D341Med (cell line): ENCODE measurements at regions not wholly inside any gene's neighbourhood (a gene's known extent, or its start where the extent isn't known, plus 50 kb on each side); places are given as distances from the start of the nearest gene placed in this dataset.

Experiments used
- DNase-seq: peaks from one replicate; pipeline ENCODE4 v3.0.0; 2012; ENCODE audit warnings: low spot score

DNA sequence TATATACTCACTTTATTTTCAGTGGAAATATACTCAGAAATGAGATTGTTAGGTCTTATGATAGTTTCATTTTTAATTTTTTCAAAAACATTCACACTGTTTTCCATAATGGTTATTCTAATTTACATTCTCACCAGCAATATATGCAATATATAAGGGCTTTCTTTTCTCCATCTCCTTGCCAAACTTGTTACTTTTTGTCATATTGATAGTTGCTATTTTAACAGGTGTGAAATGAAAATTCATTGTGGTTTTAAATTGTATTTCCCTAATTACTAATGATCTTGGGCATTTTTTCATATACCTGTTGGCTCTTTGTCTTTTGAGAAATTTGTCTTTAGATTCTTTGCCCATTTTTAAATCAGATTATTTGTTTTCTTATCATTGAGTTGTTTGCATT lies 325.2 kb downstream of the DIPK2A start:
- no peak for DNase-seq

DNA sequence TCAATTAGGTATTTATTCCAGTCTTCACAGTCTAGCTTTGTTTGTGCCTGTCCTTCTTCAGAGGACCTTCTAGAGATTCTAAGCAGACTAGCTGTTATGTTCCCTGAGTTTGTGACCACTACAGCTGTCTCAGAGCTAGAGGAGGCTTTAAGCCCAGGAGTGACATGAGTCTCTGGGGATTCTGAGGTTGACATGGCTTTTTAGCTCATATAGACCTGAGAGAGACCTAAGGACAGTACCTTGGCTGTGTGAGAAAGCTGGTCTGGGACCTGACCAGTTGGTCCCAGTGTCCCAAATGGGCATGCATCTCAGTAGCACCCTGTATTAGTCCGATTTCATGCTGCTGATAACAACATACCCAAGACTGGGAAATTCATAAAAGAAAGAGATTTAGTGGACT lies 330.2 kb downstream of the DIPK2A start:
- no peak for DNase-seq

DNA sequence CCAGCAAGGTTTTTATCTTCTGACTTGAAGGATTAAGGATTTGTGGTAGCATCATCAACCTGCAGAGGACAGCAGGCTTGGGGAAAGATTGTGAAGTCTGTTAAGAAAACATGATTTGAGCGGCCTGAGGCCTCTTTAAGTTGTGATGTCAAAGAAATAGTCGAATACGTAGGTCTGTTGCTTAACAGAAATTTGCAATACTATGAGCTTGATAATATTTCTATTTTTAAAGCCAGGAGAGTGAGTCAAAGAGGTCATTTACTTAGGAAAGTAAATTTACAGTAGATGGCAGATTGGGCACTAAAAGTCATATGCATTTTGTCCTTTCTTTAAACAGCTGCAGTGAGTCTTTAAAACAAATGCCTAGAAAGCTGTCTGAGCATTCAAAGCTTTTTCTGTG lies 336.3 kb downstream of the DIPK2A start:
- no peak for DNase-seq

DNA sequence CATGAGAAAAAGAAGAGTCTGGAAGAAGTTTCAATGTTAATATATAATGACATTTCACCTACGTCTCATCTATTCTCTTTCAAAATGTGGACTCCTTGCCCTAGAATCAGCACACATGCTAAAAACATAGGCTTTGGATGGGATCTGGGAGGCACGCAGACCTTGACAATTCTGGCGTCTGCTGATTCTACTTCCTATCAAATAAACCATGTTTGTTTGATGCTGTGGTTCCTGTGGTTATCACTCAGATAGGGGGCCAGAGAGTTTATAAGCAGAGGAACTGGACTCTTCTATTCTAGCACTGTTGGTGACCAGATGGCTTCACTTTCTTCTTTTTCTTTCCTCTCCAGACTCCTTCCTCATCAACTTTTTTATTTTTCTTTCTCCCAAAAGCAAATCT lies 336.8 kb downstream of the DIPK2A start:
- no peak for DNase-seq

DNA sequence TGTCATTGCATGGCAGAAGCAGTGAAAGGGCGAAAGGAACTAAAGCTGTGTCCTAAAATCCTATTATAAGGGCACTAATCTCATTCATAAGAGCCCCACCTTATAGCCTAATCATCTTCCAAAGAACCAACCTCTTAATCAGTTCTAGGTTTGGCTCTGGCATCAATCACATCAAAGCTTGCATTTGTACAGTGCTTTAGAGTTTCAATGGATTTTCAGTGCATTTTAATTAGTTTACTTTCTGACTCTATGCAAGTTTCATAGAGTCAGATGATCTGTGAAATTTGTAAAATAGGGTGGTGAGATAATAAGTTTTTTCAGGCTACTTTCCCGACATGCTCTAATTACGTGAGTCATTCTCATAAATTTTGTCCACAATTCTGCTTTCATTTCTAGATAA lies 341.1 kb downstream of the DIPK2A start:
- DNase-seq, result no peak

DNA sequence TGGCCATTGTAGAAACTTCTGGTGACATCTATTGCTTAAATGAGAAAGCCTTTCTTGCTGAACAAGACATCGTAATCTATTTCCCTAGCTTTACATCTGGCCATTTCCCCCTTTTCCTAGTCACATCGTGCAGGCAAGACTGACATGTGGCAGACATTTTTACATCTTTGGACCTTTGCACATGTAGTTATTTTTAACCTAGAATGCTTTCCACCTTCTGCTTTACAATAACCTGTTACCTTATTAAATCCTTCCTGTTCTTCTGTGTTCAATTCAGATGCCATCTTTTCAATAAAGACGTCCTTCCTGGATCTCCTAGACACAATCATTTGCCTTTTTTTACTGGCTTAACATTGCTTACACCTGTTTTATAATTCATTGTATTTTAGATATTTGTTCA lies 343.3 kb downstream of the DIPK2A start:
- no peak for DNase-seq

DNA sequence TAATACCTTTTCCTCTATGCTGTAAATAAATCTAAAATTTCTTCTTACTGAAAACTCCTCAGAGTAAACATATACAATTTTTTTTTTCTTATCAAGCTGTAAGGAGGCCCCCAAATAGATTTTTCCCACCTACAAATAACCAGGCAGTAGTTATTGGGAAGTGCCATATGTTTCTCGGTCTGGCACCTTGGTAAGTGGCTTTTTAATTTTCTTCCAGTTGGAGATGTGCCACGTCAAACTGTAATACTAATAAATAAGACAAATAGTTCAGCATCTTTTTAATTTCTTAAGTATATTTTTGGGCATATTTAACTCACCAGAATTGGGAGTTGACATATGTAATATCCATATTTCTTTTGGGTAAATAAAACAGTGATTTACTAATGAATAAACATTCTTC lies 346.3 kb downstream of the DIPK2A start:
- no peak for DNase-seq

DNA sequence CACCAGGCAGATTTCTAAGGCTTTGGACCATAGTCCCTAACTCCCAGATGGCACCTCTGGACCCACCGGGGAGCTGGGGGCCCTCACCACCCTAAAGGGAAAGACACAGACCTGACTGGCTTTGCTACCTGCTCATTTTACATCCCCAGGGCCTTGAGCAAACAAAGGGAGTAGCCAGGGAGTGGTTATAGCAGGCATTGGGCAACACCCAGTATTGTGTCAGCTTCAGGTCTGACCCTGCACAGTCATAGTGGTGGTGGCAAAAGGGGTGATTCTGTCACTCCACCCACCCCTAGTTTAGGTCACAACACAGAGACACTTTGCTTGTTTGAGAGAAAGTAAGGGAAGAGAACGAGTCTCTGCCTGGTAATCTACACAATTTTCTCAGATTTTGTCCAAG lies 352.5 kb downstream of the DIPK2A start:
- no peak for DNase-seq

DNA sequence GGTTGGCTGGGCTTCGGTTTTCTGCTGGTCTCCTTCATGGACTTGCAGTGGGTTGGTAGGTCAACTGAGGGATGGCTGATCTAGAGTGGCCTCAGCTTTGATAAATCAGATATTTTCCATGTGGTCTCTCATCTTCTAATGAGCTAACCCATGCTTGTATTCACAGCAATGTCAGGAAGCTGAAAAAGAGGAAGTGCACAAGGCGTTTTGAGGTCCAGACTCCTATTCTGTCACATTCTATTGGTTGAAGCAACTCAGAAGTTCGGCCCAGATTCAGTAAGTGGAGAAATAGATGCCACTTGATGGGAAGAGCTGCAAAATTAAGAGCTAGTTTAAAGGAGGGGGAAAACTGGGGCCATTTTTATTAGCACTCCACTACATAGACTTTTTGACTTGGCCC lies 361.2 kb downstream of the DIPK2A start:
- no peak for DNase-seq

DNA sequence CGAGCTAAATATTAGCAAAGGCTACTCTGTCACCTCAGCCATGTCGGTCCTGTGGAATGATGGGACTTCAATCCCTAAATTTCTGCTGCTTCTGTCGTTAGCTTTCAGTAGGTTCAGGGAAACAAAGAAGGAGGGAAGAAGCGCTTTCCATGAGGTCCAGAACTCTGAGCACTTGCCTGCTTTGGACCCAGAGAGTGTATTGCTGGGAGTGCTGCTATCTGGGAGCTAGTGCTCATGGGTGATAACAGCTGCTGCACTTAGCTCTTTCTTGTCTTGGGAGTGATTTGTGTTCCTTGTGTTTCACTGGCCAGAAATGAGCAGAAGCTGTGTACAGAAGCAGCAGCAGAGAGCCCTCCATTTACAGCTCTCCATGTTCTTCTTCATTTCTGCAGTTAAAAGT lies 369.8 kb downstream of the DIPK2A start:
- no peak for DNase-seq

DNA sequence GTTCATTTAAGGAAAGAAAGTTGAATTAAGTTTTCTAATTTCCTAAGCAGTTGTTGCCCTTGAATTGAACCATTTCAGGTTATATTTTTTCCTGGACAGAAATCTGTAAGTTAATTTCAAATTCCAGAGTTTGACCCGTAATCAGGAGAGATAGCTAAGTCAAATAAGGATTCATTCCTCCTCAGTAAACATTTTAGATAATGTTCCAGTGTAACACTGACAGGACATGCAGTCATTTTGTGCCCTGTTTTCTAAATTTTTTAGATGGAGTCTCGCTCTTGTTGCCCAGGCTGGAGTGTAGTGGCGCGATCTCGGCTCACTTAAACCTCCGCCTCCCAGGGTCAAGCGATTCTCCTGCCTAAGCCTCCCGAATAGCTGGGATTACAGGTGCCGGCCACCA lies 371.7 kb downstream of the DIPK2A start:
- DNase-seq, result no peak

DNA sequence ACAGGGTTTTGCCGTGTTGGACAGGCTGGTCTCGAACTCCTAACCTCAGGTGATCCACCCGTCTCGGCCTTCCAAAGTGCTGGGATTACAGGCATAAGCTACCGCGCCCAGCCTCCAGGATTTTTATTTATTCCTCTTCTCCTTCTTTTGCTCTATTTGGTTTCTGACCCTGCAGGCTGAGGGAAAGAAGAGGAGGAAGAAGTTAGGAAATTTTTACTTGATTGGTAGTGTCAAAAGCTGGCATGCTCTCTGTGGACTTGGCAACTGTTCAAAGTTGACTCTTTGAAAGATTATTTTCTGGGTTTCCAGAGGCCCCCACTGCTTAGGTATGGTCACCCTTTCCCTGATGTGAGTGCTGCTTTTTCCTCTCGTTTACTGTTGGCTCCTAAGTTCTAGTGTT lies 372.2 kb downstream of the DIPK2A start:
- no peak for DNase-seq

DNA sequence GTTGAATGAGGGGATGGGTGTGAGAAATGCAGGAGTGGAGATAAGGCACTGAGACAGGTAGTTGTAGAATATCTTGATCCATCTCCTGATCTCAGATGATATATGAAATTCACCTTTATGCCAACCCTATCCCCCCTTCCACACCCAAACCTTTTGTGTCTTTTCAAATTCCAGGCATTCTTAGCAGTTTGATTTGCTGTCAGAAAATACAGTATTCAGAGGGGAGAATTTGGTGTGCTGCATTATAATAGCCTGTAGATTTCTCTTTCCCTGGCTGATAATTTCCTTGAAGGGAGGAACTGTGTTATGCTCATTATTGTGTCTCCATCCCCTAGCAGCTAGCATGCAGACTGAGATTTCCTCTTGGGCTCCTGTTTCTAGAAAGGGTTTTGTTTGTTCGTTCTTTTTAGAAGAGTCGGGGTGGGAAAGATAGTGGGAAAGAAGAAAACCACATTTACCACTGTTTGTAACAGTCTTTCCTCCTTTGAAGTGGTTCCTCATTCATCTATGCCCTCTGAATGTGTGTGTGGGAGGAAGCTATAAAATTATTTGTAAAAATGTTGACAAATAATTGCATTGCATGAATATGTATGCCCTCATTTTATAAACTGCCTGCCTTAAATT lies 373.4 kb downstream of the DIPK2A start:
- no peak for DNase-seq

DNA sequence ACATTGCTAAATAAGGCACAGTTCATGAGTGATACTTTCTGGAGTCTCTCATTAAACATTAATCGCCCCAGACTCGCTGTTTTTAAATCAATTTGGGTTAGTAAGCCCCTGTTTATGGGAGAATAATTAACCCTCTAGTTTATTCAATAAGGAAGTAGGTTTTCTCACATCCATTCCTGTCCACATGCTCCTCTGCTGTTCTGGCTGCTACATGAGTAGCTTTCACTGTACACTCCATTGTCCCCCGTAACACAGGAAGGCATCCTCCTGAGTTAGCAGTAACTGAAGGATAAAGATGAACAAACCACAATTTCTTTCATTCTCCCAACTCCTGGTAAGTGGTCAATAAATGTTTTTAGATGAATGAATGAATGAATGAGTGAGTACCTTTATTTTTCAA lies 378.5 kb downstream of the DIPK2A start:
- no peak for DNase-seq

DNA sequence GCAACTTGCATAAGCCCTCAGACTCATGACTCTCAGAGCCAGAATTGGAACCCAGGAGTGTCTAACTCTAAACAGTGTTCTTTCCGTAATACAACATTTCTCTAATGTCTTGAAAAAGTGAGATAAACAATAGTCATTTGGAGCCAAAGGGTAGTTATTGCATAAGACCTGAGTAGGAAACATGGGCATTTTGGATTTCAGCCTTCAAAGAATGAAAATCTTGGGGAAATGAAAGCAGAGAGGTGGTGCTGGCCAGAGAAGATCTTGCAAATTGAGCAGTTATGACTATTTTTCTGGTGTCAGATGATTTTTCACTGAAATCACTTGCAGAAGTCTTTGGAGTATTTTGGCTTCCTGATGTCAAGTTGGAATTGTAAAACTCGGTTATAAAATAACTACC lies 379.4 kb downstream of the DIPK2A start:
- no peak for DNase-seq

DNA sequence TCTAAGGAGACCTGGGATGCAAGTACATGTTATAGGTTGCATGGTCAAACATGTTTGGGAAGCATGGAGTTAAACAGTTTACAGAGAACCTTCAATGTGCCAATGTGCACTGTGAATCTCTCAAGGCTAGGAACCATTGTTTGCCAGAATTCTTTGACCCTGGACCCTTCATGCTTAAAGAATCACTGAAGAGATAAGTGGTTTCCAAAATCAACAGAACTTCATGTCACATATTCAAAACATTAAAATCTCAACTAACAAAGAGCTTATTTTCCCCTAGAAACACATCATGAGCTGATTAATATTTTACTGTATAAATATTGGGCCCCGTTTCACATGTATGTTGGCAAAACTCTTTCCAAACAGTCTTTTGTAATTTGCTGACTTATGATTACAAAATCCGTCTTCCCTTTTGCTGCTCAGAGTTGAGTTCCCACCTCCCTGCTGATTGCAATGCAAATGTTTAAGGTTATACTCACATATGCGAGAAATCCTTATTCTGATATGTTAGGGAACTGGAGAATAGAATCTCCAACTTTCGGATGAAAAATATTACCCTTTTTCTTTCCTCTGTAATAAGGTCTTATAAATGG lies 380.2 kb downstream of the DIPK2A start:
- no peak for DNase-seq

DNA sequence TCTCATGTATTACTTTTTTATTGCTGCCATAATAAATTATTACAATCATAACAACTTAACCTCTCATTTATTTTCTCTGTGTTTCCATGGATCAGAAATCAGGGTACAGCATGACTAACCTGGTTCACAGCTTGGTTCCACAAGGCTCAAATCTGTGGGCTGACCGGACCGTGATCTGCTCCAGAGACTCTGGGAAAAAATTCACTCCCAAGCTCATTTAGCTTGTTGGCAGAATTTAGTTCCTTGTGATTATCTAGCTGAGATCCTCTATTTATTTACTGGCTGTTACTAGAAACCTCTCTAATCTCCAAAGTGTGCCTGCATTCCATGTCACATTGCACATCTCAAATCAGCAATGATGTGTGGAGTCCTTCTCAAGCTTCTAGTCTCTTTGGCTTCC lies 386.6 kb downstream of the DIPK2A start:
- DNase-seq, result no peak

DNA sequence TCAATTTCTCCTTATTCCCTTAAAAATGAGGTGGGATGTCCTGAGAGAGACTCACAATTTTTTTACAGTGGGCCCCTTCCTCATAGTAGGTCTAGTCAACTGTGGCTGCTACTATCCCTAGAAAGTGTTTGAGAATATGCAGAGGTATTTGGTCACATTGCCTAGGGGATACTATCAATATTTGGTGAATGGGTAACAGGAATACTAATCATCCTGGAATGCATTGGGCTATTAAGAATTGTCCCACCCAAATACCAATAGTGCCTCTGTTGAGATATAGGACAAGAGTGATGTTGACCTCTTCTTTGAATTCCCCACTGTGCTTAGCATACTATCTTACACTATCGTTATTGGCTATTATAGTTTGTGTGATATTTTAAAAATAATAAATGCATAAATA lies 389.4 kb downstream of the DIPK2A start:
- no peak for DNase-seq

DNA sequence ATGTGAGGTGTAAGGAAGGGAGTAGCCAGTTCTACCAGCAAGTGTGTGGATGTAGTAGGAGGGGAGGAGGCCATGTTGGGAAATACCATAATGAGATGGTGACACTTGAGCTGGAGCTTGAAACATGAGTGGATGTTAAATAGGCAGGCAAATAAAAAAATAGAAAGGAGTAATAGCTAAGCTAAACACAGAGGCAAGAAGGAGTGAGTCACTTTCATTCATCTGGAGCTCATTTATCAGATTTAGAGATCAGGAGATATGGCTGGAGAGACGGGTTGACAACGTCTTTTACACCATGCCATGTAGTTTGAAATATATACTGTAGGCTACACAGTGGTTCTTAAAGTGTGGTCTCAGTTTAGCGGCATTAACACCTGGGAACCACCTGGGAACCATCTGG lies 390.5 kb downstream of the DIPK2A start:
- DNase-seq, result no peak

DNA sequence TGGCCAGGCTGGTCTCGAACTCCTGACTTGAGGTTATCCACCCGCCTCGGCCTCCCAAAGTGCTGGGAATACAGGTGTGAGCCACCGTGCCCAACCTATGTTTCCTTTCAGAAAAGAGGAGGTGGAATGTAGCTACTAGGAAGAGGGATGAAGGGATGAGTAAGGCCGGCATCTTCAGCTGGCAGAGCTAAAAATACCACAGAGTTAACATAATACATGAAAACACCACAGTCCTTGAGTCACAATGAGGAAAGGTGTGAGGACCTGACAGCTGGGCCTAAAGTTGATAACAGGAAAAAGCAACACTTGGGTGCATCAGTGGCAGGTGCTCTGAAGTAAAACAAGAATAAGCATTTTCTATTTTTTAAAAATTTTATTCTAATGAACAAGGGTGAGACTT lies 392.2 kb downstream of the DIPK2A start:
- DNase-seq, result no peak

DNA sequence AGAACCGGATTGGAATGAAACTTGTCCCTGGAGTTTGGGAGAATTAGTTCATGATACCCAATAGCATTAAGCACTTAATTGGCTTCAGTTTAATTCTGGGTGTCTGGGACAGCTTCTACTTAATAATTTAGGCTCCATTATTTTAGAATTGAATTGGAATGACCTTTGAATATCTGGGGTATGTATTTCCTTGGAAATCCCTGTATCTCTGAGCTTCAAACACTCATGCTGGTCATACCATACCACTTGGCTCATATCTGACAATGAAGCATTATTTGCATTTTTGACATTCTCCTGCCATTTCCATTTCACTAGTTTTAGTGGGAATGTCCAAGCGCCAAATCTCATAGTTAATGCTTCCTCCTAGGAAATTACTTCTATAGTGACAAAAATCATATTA lies 393.1 kb downstream of the DIPK2A start:
- DNase-seq, result no peak

DNA sequence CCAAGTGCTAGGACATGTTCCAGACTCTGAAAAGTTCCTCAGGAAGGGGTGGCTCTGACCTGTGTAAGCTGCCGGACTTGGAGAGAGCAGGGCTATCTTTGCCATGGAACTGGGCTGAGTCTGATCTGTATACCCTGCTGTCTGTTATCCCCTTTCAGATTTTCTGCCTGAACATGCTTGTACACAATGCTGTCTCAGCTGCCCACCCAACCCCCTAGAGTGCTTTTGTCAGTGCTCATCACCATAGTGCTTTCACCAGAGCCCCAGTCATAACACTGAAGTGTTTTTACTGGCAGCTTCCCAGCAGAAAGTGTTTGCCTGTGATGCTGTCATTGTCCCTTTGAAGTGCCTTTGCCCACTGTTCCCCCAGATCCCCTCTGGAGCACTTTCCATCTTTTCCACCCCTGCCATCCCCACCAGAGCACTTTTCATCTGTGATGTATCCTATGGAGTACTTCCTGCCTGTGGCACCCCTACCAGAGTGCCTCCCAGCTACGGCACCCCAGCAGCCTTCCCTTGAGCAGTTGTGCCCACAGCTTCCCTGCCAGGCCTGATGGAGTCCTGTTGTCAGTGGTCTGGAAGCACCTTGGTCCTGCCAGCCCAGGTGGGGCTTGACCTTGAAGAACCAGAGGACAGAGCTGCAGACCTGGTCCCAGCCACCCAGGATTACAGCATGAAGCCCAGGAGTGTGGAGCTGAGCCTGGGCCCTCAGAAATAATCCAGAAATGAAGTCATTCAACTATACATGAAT lies 397.7 kb downstream of the DIPK2A start:
- no peak for DNase-seq

DNA sequence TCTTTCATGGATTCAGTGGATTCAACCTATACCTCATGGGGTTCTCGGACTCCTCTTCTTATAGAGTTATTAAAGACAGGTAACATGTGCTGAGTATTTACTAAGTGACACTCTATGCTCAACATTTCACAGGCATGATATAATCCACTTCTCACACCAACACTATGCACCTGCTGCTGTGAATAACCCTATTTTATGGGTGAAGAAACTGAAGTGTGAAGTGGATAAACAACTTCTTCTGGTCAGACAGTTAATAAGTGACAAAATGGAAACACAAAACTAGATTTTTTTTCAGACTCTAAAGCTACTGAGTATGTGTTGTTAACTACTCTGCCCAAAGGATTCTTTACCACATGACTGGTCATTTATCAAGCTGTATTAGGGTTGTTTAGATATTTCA lies 403.5 kb downstream of the DIPK2A start:
- DNase-seq, result no peak

DNA sequence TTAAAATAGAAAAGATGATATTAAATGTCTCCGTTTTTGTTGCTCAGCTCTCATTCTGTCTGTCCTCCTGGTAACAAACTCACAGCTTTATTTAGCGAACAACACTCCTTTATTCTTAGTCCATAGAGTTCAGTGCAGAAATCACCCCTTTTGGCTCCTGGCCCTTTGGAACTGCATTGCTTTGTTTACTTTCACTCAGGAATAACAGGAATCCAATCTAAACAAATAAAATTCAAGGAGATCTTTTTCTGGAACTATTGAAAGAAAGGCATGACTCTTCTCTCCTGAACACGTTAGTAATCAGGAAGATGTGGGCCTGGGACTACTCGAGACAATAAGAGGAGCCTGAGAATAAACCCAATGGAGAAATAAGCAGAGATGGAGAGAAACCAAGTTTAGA lies 409.2 kb downstream of the DIPK2A start:
- DNase-seq, result no peak
